Prostate gland (tissue), 2 donors: ENCODE measurements at regions not wholly inside any gene's neighbourhood (a gene's known extent, or its start where the extent isn't known, plus 50 kb on each side); places are given as distances from the start of the nearest gene placed in this dataset.

Experiments
- CTCF ChIP-seq, 4 experiments: fragments of 200-600 bp in 2 of 4; fragments of 450-650 bp in 2 of 4; sonication (generic) in 2 of 4; IDR thresholded peaks; 1 replicate in 3 of 4; 2 replicates in 1 of 4; pipeline ENCODE4 v1.5.1; 2016 to 2019; ENCODE audit warnings: antibody characterized with exemption in 4 of 4, mild to moderate bottlenecking in 2 of 4, moderate library complexity in 2 of 4
- POLR2A ChIP-seq: fragments of 450-650 bp; IDR thresholded peaks from one replicate; pipeline ENCODE4 v1.6.1; 2016; ENCODE audit warnings: antibody characterized with exemption, mild to moderate bottlenecking
- POLR2AphosphoS5 ChIP-seq: sonication (generic); formaldehyde crosslinking; IDR thresholded peaks from one replicate; pipeline ENCODE4 v1.6.1; 2017; ENCODE audit warnings: antibody characterized with exemption

- TF ChIP-seq CTCF (IDR thresholded peaks at IDR 0.05) (no peak), POLR2A (no peak), POLR2AphosphoS5 (no peak)
Observed at GRCh38 chr9:85291266-85291665, 450.5 kb downstream of the AGTPBP1 start.
